ENCODE measurements at regions not wholly inside any gene's neighbourhood (a gene's known extent, or its start where the extent isn't known, plus 50 kb on each side); places are given as distances from the start of the nearest gene placed in this dataset.

DNA sequence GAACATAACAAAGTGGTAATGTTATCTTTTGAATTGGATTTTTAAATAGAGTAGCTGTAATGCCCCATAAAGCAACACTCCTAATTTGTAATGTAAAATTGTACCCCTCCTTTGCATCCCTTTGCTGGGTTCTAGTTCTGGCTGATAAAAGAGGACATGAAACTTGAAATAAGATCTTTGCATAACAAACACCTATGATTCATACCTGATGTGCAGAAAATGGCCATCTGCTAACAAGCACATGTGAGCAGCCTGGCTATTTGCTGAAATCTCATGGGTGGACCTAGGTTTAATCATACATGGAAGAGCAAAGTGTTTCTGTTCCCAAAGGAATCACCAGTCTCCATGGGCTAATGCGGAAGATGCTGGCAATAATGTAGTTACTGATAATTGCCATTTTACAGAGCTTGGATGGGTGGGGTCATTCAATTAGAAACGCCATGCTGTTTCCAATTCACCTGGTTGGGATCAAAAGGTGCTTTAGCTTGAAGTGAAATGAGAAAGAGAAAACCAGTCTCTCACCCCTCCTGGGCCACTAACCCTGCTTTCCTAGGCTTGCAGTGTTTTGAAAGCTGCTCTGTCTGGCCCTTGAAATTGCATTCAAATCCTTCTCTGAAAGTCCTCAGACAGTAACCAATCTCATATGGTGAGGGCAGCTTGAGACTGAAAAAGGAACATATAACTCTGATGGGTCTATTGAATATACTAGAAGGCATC is 585.1 kb downstream of the TLE4 start (continued):
- no peak for TF ChIP-seq BACH1 (tag; IDR thresholded peaks at IDR 0.05)
- TF ChIP-seq ZBTB17 (CRISPR knock-in tag; IDR thresholded peaks at IDR 0.05): no peak

DNA sequence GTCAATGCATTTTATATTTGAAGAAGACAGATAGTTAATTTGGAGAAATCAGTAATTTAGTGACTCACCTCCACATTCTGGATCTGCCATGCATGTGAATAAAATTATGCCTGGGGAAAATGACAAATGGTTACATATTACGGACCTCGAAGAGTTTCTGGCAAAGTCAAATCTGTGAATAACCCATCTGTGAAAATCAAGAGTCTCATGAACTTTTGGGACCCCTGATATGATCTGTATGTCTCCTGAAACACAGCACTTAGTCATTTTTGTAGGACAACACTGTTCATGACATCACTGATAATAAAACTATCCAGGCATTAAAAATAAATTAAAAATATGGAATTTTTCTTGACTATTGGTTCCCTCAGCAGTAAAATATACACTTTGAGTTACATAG is 584.5 kb downstream of the TLE4 start:
- Histone ChIP-seq H3K9ac (ENCODE audit: insufficient read depth in 1 of 2, low read depth in 2 of 2, low read length in 2 of 2) (no peak overlapping the region), H3K4me3 (no peak overlapping the region), H3K9me3 (replicated peaks; ENCODE audit: control insufficient read depth, insufficient read depth, low read depth, low read length) (no peaks in the 10 kb centered on the region), H3K4me1 (replicated peaks in 1 of 2; ENCODE audit: control insufficient read depth in 2 of 2, insufficient read depth in 2 of 2, low read length in 2 of 2) (no peaks in the 10 kb centered on the region), H2AFZ (ENCODE audit: low read depth, low read length) (no peak overlapping the region), H4K20me1 (replicated peaks; ENCODE audit: control insufficient read depth, insufficient read depth, low read length) (no peaks in the 10 kb centered on the region), H3K36me3 (ENCODE audit: control insufficient read depth, insufficient read depth, low read length) (no peaks in the 10 kb centered on the region), H3K27ac (ENCODE audit: extremely low read depth, low read depth, low read length) (no peak overlapping the region), H3K27me3 (ENCODE audit: control insufficient read depth in 2 of 2, insufficient read depth in 2 of 2, low read length in 2 of 2) (no peaks in the 10 kb centered on the region), H3K9me1 (ENCODE audit: control insufficient read depth, insufficient read depth, low read length) (no peaks in the 10 kb centered on the region), H3K4me2 (ENCODE audit: insufficient read depth, low read length) (no peak overlapping the region), H3K79me2 (ENCODE audit: control insufficient read depth, insufficient read depth, low read length) (no peaks in the 10 kb centered on the region)
- CTCF ChIA-PET (ENCODE audit: low intra/inter-chr PET ratio): no interaction called here
- in situ Hi-C loops (cut with MboI): no loop called here
- no peak for FAIRE-seq
- TF ChIP-seq ZNF224 (CRISPR knock-in tag; IDR thresholded peaks at IDR 0.05) (no peak), ZNF174 (CRISPR knock-in tag; IDR thresholded peaks at IDR 0.05) (no peak), TAF9B (IDR thresholded peaks at IDR 0.05; ENCODE audit: partially characterized antibody) (no peak)
- TF ChIP-seq, protein P1, sequence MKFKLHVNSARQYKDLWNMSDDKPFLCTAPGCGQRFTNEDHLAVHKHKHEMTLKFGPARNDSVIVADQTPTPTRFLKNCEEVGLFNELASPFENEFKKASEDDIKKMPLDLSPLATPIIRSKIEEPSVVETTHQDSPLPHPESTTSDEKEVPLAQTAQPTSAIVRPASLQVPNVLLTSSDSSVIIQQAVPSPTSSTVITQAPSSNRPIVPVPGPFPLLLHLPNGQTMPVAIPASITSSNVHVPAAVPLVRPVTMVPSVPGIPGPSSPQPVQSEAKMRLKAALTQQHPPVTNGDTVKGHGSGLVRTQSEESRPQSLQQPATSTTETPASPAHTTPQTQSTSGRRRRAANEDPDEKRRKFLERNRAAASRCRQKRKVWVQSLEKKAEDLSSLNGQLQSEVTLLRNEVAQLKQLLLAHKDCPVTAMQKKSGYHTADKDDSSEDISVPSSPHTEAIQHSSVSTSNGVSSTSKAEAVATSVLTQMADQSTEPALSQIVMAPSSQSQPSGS (CRISPR knock-in tag; IDR thresholded peaks at IDR 0.05): no peak
- no peak for ATAC-seq
- no TSS peak for BruUV-seq (replicated peaks)
- 0% methylated on average over 2 of the region's 2 CpGs for WGBS (ENCODE audit: insufficient coverage, low coverage, missing lambda C conversion rate)
- intact Hi-C loops (cut with micrococcal nuclease): no loop called here
- POLR2A ChIA-PET: no interaction called here
- no peak for DNase-seq (ENCODE audit: extremely low read depth in 1 of 4, low spot score in 3 of 4)
